Neural progenitor cell (in vitro differentiated cells): ENCODE measurements at regions not wholly inside any gene's neighbourhood (a gene's known extent, or its start where the extent isn't known, plus 50 kb on each side); places are given as distances from the start of the nearest gene placed in this dataset.

Experiments used
- EZH2 ChIP-seq: fragments of 200-600 bp; sonication (generic); IDR thresholded peaks from 2 replicates; pipeline ENCODE4 v1.6.1; 2017; ENCODE audit warnings: antibody characterized with exemption, mild to moderate bottlenecking, moderate library complexity
- TF ChIP-seq, protein P1 (sequence below): fragments of 200-600 bp; sonication (generic); IDR thresholded peaks from 2 replicates; pipeline ENCODE4 v1.5.1; 2017; ENCODE audit warnings: antibody characterized with exemption, mild to moderate bottlenecking

DNA sequence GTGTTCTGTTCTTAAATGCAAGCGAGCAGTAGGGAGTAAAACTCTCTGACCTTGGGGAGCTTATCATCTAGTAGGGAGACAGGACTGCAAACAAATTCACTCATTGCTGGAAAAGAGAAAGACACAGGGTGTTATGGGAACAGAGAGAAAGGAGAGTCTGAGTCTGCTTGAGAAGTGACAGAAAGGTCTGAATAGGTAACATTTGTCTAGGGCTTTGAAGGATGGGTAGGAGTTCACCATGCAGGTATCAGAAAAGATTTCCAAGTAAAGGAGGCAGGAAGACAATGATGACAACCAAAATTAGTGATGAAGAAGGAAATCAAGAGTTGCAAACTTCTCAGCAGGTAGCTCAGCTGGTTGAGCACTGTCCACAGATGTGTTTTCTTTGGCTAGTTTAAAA lies 93.6 kb upstream of the GPR139 start:
- TF ChIP-seq, protein P1, sequence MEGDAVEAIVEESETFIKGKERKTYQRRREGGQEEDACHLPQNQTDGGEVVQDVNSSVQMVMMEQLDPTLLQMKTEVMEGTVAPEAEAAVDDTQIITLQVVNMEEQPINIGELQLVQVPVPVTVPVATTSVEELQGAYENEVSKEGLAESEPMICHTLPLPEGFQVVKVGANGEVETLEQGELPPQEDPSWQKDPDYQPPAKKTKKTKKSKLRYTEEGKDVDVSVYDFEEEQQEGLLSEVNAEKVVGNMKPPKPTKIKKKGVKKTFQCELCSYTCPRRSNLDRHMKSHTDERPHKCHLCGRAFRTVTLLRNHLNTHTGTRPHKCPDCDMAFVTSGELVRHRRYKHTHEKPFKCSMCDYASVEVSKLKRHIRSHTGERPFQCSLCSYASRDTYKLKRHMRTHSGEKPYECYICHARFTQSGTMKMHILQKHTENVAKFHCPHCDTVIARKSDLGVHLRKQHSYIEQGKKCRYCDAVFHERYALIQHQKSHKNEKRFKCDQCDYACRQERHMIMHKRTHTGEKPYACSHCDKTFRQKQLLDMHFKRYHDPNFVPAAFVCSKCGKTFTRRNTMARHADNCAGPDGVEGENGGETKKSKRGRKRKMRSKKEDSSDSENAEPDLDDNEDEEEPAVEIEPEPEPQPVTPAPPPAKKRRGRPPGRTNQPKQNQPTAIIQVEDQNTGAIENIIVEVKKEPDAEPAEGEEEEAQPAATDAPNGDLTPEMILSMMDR: no peak
- no peak for TF ChIP-seq EZH2
